ENCODE measurements at regions not wholly inside any gene's neighbourhood (a gene's known extent, or its start where the extent isn't known, plus 50 kb on each side); places are given as distances from the start of the nearest gene placed in this dataset.

DNA sequence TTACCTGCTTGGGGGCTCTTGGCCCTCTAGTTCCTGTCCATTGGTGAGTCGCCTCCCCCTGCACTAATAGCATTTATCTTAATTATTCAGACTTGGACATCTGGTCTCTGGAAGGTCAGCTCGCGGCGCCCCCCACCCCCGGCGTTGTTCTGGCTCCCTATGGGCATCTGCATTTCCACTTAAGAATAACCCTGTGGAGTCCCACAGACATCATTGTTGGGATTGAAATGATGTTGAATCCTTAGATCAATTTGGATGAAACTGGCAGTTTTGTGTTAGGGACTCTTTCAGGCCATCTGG is 313.8 kb upstream of the HS6ST1 start:
- Mint-ChIP-seq H3K27ac (peak overlapping the region; percentile 92), H3K4me3 (peak overlapping the region; percentile 10), H3K27me3 (ENCODE audit: insufficient read depth, low read depth) (peaks cover 9% of the 10 kb centered on the region), H3K4me1 (peaks cover 69% of the 10 kb centered on the region), H3K9me3 (peaks cover 2% of the 10 kb centered on the region), H3K36me3 (no peaks in the 10 kb centered on the region)
- Histone ChIP-seq H3K9me3 (ENCODE audit: low read depth) (no peaks in the 10 kb centered on the region), H4K20me1 (ENCODE audit: low read depth) (no peaks in the 10 kb centered on the region), H3K36me3 (no peaks in the 10 kb centered on the region), H3K27me3 (no peaks in the 10 kb centered on the region), H3K9ac (no peak overlapping the region), H3F3A (ENCODE audit: low read depth) (peaks cover 8% of the 10 kb centered on the region), H3K4me1 (peaks cover 25% of the 10 kb centered on the region), H3K4me2 (peak overlapping the region; percentile 12), H3K79me2 (ENCODE audit: low read depth) (no peaks in the 10 kb centered on the region), H3K27ac (no peak overlapping the region), H3K4me3 (no peak overlapping the region), H2AFZ (replicated peaks) (peak overlapping the region; percentile 38)
- TF ChIP-seq EZH2 (IDR thresholded peaks at IDR 0.05) = no peak
- TF ChIP-seq EZH2phosphoT487 (IDR thresholded peaks at IDR 0.05) = no peak
- TF ChIP-seq, protein P1, sequence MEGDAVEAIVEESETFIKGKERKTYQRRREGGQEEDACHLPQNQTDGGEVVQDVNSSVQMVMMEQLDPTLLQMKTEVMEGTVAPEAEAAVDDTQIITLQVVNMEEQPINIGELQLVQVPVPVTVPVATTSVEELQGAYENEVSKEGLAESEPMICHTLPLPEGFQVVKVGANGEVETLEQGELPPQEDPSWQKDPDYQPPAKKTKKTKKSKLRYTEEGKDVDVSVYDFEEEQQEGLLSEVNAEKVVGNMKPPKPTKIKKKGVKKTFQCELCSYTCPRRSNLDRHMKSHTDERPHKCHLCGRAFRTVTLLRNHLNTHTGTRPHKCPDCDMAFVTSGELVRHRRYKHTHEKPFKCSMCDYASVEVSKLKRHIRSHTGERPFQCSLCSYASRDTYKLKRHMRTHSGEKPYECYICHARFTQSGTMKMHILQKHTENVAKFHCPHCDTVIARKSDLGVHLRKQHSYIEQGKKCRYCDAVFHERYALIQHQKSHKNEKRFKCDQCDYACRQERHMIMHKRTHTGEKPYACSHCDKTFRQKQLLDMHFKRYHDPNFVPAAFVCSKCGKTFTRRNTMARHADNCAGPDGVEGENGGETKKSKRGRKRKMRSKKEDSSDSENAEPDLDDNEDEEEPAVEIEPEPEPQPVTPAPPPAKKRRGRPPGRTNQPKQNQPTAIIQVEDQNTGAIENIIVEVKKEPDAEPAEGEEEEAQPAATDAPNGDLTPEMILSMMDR (IDR thresholded peaks at IDR 0.05) = no peak
- no peak for DNase-seq (ENCODE audit: low spot score)

DNA sequence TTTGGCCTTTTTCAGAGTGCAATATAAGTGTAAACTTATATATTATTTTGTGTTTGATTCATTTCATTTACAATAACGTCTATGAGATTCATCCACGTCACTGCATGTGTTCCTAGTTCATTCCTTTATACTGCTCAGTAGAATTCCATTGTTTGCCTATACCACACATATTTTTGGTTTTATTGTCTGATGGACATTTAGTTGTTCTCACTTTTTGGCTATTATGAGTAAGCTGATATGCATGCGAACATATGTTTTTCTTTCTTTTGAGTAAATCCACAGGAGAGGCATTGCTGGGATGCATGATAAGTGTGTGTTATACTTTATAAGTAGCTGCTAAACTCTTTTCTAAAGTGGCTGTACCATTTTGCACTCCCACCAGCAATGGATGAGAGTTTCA is 314.8 kb upstream of the HS6ST1 start:
- H3K9me3 Mint-ChIP-seq = peaks cover 2% of the 10 kb centered on the region

DNA sequence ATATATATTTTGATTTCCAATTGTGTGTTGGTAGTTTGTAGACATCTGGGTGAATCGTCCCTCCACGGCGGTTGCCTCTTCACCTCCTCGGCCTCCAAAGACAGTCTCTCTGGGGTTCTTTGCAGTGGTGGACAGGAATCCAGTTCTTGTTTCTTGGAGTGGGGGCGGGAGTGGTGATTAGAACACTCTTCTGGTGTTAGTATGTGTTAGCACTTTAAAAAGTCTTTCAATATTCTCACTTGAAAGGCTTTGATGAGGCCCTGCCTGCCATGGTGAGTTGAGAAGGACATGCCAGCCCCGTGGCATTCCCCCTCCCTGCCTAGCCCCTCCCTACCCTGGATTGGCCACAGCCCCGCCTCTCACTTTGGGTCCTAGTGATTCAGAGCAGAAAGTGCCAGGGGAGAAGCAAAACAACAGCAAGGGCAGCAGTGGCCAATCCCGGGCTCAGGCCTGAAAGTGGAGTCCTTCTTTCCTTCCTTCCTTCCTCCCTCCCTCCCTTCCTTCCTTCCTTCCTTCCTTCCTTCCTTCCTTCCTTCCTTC is 316.8 kb upstream of the HS6ST1 start:
- peaks cover 52% of the 10 kb centered on the region for H3K4me1 ChIP-seq
- Mint-ChIP-seq H3K4me1 (peaks cover 81% of the 10 kb centered on the region), H3K36me3 (no peaks in the 10 kb centered on the region), H3K9me3 (peaks cover 2% of the 10 kb centered on the region), H3K27me3 (ENCODE audit: insufficient read depth, low read depth) (peaks cover 7% of the 10 kb centered on the region), H3K27ac (no peak overlapping the region), H3K4me3 (no peak overlapping the region)
- H3K4me2 ChIP-seq = no peak overlapping the region
- no peaks in the 10 kb centered on the region for H3K9me3 ChIP-seq (ENCODE audit: low read depth)
- peaks cover 36% of the 10 kb centered on the region for H3F3A ChIP-seq (ENCODE audit: low read depth)
- no peak for TF ChIP-seq EZH2 (IDR thresholded peaks at IDR 0.05)
- no peak for TF ChIP-seq EZH2phosphoT487 (IDR thresholded peaks at IDR 0.05)
- TF ChIP-seq, protein P1 (IDR thresholded peaks at IDR 0.05) = no peak
- H3K4me3 ChIP-seq = no peak overlapping the region
- no peaks in the 10 kb centered on the region for H3K79me2 ChIP-seq (ENCODE audit: low read depth)
- no peaks in the 10 kb centered on the region for H3K36me3 ChIP-seq
- H3K27me3 ChIP-seq = no peaks in the 10 kb centered on the region
- DNase-seq (ENCODE audit: low spot score) = no peak
- H3K27ac ChIP-seq = no peak overlapping the region
- no peak overlapping the region for H3K9ac ChIP-seq
- no peaks in the 10 kb centered on the region for H4K20me1 ChIP-seq (ENCODE audit: low read depth)
- no peak overlapping the region for H2AFZ ChIP-seq (replicated peaks)

More for the DNA sequence above, 314.8 kb upstream of the HS6ST1 start:
- Histone ChIP-seq H3K9me3 (ENCODE audit: low read depth) (no peaks in the 10 kb centered on the region), H2AFZ (replicated peaks) (peak overlapping the region; percentile 46), H4K20me1 (ENCODE audit: low read depth) (no peaks in the 10 kb centered on the region), H3K4me3 (no peak overlapping the region), H3K9ac (no peak overlapping the region), H3K79me2 (ENCODE audit: low read depth) (no peaks in the 10 kb centered on the region), H3K27ac (no peak overlapping the region), H3K4me2 (no peak overlapping the region), H3F3A (ENCODE audit: low read depth) (peaks cover 19% of the 10 kb centered on the region), H3K27me3 (no peaks in the 10 kb centered on the region), H3K4me1 (peaks cover 36% of the 10 kb centered on the region), H3K36me3 (no peaks in the 10 kb centered on the region)
- no peak for TF ChIP-seq EZH2 (IDR thresholded peaks at IDR 0.05)
- no peak for TF ChIP-seq EZH2phosphoT487 (IDR thresholded peaks at IDR 0.05)
- TF ChIP-seq, protein P1 (IDR thresholded peaks at IDR 0.05) = no peak
- no peak for DNase-seq (ENCODE audit: low spot score)
- H3K27me3 Mint-ChIP-seq (ENCODE audit: insufficient read depth, low read depth) = peaks cover 9% of the 10 kb centered on the region
- peaks cover 77% of the 10 kb centered on the region for H3K4me1 Mint-ChIP-seq
- no peak overlapping the region for H3K4me3 Mint-ChIP-seq
- peak overlapping the region; percentile 92 for H3K27ac Mint-ChIP-seq
- no peaks in the 10 kb centered on the region for H3K36me3 Mint-ChIP-seq

All from neural progenitor cell (in vitro differentiated cells).